ENCODE measurements at regions not wholly inside any gene's neighbourhood (a gene's known extent, or its start where the extent isn't known, plus 50 kb on each side); places are given as distances from the start of the nearest gene placed in this dataset.

GRCh38 chr5:92807085-92807484 is 773.9 kb downstream of the NR2F1-AS1 start:
- BruUV-seq (replicated peaks) = no TSS peak
- H3K4me3 Mint-ChIP-seq (ENCODE audit: low read depth, unreplicated experiment) = no peak overlapping the region
- no peak overlapping the region for H3K27ac Mint-ChIP-seq (ENCODE audit: unreplicated experiment)
- CTCF ChIA-PET = no interaction called here
- no peaks in the 10 kb centered on the region for H3K36me3 Mint-ChIP-seq (ENCODE audit: insufficient read depth, unreplicated experiment)
- TF ChIP-seq CTCF (IDR thresholded peaks at IDR 0.05; ENCODE audit: unreplicated experiment) = no peak
- no peaks in the 10 kb centered on the region for H3K27me3 Mint-ChIP-seq (ENCODE audit: unreplicated experiment)
- no peaks in the 10 kb centered on the region for H3K9me3 Mint-ChIP-seq (ENCODE audit: low read depth, unreplicated experiment)
- H3K4me1 Mint-ChIP-seq (ENCODE audit: low read depth, unreplicated experiment) = no peaks in the 10 kb centered on the region
- intact Hi-C loops (cut with micrococcal nuclease; ENCODE audit: unreplicated experiment) = no loop called here
- DNase-seq = no peak

GRCh38 chr5:92805446-92805845 is 775.6 kb downstream of the NR2F1-AS1 start:
- DNase-seq = no peak
- no peak overlapping the region for H3K4me3 Mint-ChIP-seq (ENCODE audit: low read depth, unreplicated experiment)
- H3K4me1 Mint-ChIP-seq (ENCODE audit: low read depth, unreplicated experiment) = no peaks in the 10 kb centered on the region
- no peak overlapping the region for H3K27ac Mint-ChIP-seq (ENCODE audit: unreplicated experiment)
- no TSS peak for BruUV-seq (replicated peaks)
- intact Hi-C loops (cut with micrococcal nuclease; ENCODE audit: unreplicated experiment) = no loop called here
- no peaks in the 10 kb centered on the region for H3K36me3 Mint-ChIP-seq (ENCODE audit: insufficient read depth, unreplicated experiment)
- H3K9me3 Mint-ChIP-seq (ENCODE audit: low read depth, unreplicated experiment) = no peaks in the 10 kb centered on the region
- no peaks in the 10 kb centered on the region for H3K27me3 Mint-ChIP-seq (ENCODE audit: unreplicated experiment)
- no peak for TF ChIP-seq CTCF (IDR thresholded peaks at IDR 0.05; ENCODE audit: unreplicated experiment)
- CTCF ChIA-PET = interaction anchor here (0.9 kb wide), 1 partner anchor 33 kb away, joined by 4 read pairs; no protein-coding TSS in a partner anchor

GRCh38 chr5:92801911-92802310 is 779.1 kb downstream of the NR2F1-AS1 start:
- no peaks in the 10 kb centered on the region for H3K9me3 Mint-ChIP-seq (ENCODE audit: low read depth, unreplicated experiment)
- no peak overlapping the region for H3K27ac Mint-ChIP-seq (ENCODE audit: unreplicated experiment)
- no peaks in the 10 kb centered on the region for H3K4me1 Mint-ChIP-seq (ENCODE audit: low read depth, unreplicated experiment)
- no peak for DNase-seq
- BruUV-seq (replicated peaks) = no TSS peak
- no peaks in the 10 kb centered on the region for H3K36me3 Mint-ChIP-seq (ENCODE audit: insufficient read depth, unreplicated experiment)
- intact Hi-C loops (cut with micrococcal nuclease; ENCODE audit: unreplicated experiment) = no loop called here
- H3K27me3 Mint-ChIP-seq (ENCODE audit: unreplicated experiment) = no peaks in the 10 kb centered on the region
- no peak overlapping the region for H3K4me3 Mint-ChIP-seq (ENCODE audit: low read depth, unreplicated experiment)
- CTCF ChIA-PET = interaction anchor here (0.7 kb wide), 1 partner anchor 892 kb away, joined by 3 read pairs; no protein-coding TSS in a partner anchor
- TF ChIP-seq CTCF (IDR thresholded peaks at IDR 0.05; ENCODE audit: unreplicated experiment) = no peak

DNA sequence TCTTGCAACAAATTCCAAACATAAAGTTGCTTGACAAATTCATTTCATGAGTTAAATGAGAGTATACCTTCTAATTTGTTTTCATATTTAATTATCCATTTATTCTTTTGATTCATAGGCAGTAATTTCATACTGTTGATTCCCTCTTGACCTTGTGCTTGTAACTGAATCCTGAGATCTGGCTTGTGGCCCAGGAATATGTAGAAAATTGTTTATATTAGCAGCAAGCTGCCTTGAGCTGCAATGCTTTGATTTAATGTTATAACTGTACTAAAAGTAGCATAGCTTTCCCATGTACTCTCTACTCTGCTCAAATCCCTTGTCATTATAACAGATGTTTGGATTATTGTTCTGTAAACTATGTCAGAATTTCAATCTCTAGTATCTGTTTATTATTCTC is 780.7 kb downstream of the NR2F1-AS1 start:
- intact Hi-C loops (cut with micrococcal nuclease; ENCODE audit: unreplicated experiment) = no loop called here
- no peak for DNase-seq
- Mint-ChIP-seq H3K36me3 (ENCODE audit: insufficient read depth, unreplicated experiment) (no peaks in the 10 kb centered on the region), H3K27me3 (ENCODE audit: unreplicated experiment) (no peaks in the 10 kb centered on the region), H3K27ac (ENCODE audit: unreplicated experiment) (no peak overlapping the region), H3K4me1 (ENCODE audit: low read depth, unreplicated experiment) (peaks cover 7% of the 10 kb centered on the region), H3K4me3 (ENCODE audit: low read depth, unreplicated experiment) (no peak overlapping the region), H3K9me3 (ENCODE audit: low read depth, unreplicated experiment) (no peaks in the 10 kb centered on the region)
- BruUV-seq (replicated peaks) = no TSS peak
- no peak for TF ChIP-seq CTCF (IDR thresholded peaks at IDR 0.05; ENCODE audit: unreplicated experiment)
- CTCF ChIA-PET = interaction anchor here (0.6 kb wide), 1 partner anchor 1537 kb away, joined by 3 read pairs; no protein-coding TSS in a partner anchor
